NCI-H2081 (cell line): ENCODE measurements at regions not wholly inside any gene's neighbourhood (a gene's known extent, or its start where the extent isn't known, plus 50 kb on each side); places are given as distances from the start of the nearest gene placed in this dataset.
A peak's percentile ranks its signal among the peaks of the same experiment; 100 is the strongest.
"Not testable (repeated sequence)": the region's sequence is repeated elsewhere in the genome, so short reads cannot be mapped to it uniquely, and the experiment has no call there.

ENCODE experiments used
- DNase-seq, 2 experiments: peaks; one replicate each; lab custom pipeline; 2025; lab: John Stamatoyannopoulos, UW

- peak; percentile 57 to 89 for DNase-seq
Observed at GRCh38 chr15:26126070-26126469, 262.9 kb upstream of the ATP10A start.

- no peak for DNase-seq
Observed at GRCh38 chr15:26125664-26126063, 262.5 kb upstream of the ATP10A start.

GRCh38 chr15:26119322-26119721, 256.2 kb upstream of the ATP10A start:
- DNase-seq, result no peak

GRCh38 chr15:26115229-26115943, 252.3 kb upstream of the ATP10A start:
- DNase-seq, result no peak

GRCh38 chr15:26114128-26114527, 251.0 kb upstream of the ATP10A start:
- not testable (repeated sequence) for DNase-seq

GRCh38 chr15:26113296-26113695, 250.2 kb upstream of the ATP10A start:
- DNase-seq, result no peak

GRCh38 chr15:26109203-26109602, 246.1 kb upstream of the ATP10A start:
- no peak for DNase-seq

GRCh38 chr15:26106556-26106955, 243.4 kb upstream of the ATP10A start:
- no peak for DNase-seq

GRCh38 chr15:26103002-26103404, 239.9 kb upstream of the ATP10A start:
- no peak for DNase-seq

DNA sequence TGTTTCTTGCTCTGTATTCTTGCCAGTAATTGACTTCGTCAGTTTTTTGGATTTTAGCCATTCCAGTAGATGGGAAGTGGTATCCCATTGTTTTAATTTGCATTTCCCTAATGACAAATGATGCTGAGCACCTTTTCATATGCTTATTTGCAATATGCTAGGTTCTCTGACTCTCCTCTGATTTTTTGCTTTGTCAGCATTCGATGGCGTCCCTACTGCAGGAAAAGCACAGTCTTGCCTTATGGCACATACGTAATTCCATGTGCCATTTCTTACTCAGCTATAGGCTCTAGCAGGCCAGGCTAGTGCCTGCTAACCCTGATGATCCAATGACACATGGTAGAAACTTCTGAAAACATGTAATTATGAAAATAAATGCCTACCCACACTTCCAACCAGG, 239.2 kb upstream of the ATP10A start:
- DNase-seq, result no peak

GRCh38 chr15:26101443-26101842, 238.3 kb upstream of the ATP10A start:
- DNase-seq, result no peak

GRCh38 chr15:26098801-26099200, 235.7 kb upstream of the ATP10A start:
- DNase-seq, result no peak

DNA sequence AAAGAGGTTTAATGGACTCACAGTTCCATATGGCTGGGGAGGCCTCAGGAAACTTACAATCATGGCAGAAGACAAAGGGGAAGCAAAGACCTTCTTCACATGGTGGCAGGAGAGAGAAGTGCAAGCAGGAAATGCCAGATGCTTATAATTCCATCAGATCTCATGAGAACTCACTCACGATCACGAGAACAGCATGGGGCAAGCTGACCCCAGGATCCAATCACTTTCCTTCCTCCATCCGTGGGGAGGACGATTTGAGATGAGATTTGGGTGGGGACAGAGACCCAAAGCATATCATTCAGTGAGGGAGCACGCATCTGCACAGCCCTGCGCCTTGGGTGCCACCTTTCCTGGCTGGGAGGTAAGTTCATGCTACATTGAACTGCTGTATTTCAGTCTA, 234.1 kb upstream of the ATP10A start:
- no peak for DNase-seq

DNA sequence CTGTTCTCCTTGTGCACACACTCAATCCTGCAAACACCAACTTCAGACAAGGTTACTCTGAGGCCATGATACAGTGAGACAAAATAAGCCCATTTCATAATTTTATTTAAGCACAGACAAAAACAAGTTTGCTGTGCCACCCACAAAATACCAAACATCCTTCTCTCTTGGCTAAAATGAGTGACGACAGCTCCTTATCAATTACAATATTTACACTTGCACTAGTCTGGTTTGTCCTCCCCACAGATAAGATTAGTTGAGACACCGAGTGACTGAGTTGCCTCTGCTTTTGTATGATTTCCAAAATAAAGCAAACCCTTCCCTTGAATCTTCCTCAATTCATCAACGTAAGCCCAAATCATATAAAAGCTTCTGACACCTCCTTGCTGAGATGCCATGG, 233.5 kb upstream of the ATP10A start:
- DNase-seq, result no peak

DNA sequence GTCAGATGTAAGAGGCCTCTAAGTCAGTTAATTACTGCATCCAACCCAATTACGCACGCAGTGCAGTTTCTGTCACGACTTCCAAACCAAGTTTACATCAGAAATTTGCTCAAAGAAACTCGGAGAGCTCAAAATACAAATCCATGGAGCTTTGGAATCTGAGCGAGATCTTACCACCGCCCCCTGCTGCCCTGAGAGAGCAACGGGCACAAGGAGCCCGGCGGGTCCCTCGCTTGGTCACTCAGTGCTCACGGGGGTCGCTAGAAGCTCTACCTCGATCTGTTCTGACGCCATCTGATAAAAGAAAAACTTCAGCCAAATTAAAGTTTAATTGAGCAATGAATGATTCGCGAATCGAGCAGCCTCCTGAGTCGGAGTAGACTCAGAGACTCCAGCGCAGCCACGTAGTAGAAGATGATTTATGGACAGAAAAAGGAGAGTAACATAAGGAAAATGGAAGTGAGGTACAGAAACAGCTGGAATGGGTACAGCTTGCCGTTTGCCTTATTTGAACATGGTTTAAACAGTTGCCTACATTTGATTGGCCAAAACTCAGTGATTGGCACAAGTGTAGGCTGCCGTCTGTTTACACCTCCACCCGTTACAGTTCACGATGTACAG, 232.7 kb upstream of the ATP10A start:
- DNase-seq, result no peak

GRCh38 chr15:26091184-26091583, 228.1 kb upstream of the ATP10A start:
- no peak for DNase-seq

DNA sequence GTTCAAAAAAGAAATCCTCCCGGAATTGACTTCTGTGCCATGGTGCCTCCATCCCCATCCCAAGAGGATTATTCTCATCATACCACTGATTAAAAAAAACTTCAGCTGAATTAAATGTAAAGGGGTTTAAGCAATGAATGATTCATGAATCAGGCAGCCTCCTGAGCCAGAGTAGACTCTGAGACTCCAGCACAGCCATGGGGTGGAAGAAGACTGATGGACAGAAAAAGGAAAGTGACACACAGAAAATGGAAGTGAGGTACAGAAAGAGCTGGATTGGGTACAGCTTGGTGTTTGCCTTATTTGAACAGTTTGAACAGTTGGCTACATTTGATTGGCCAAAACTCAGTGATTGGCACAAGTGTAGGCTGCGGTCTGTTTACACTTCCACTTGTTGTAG, 224.8 kb upstream of the ATP10A start:
- no peak for DNase-seq

DNA sequence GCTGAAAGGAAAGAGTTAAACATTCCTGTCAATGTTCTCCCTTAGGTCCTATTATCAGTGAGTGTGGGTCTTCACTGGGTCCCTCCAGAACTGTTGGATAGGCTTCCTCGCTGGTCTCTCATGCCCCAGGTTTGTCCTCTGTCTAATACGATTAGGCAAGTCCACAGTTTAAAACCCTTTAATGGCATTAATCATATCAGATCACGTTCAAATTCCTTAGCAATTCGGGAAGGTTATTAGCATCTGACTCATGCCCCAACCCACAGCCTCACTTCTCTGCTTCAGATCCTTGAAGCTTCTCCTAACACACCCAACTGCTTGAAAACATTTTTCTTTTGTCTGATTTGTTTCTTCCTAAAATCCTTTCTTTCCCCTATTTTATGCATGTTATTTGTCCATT, 224.3 kb upstream of the ATP10A start:
- no peak for DNase-seq

DNA sequence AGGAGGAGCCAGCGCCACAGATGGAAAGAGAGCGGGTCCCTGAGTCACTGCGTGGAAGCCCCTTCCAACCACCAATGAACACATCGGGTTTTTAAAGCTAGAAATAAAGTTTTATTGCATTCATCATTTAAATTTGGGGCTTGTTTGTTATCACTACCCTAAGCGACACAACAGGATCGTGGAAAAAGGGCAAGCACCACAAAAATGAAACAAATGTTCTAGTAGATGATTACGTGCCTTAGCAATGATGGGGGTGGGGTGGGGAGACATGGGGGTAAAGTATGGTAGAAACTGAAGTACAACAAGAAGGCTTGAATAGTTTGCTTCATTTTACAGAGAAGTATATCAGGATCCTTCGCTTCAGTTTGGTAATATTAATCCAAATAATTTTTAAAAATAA, 221.6 kb upstream of the ATP10A start:
- no peak for DNase-seq

- peak in 1 of 2 experiments; percentile 9 for DNase-seq
Observed at GRCh38 chr15:26083896-26084295, 220.8 kb upstream of the ATP10A start.

- no peak for DNase-seq
Observed at GRCh38 chr15:26083457-26083856, 220.3 kb upstream of the ATP10A start.

DNA sequence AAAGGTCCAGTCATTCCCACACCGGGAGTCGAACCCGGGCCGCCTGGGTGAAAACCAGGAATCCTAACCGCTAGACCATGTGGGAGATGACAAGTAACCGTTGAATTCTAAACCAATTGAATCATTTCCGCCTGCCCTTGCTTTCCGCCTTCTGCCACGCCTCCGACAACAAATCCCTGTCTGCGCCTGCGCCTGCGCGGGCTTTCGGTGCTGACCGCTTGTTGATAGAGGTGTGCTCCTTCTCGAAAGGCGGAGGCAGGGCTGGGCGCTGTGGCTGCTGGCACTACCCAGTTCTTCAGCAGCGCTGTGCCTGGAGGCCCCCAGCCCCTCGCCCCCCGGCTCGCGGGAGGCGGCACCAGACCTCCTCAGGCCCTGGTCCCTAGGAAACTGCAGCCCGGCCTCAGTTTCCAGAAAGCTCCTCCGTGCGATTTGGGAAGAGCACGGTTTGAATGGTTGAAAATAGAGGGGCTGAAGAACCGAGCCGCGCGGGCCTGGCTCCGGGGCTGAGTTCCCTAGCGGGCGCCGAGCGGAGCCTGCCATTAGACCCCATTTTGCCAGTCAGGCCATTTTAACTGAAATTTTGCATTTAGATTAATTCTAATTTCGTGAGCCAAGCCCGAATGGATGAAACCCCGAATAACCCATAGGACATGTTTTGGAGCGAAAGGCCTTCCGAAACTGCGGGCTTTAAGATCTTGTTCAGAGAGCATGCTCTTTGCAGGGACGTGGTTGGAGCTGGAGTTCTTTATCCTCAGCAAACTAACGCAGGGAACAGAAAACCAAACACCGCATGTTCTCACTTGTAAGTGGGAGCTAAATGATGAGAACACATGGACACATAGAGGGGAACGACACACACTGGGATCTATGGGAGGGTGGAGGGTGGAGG, 219.3 kb upstream of the ATP10A start:
- DNase-seq, result peak; percentile 91 to 96

DNA sequence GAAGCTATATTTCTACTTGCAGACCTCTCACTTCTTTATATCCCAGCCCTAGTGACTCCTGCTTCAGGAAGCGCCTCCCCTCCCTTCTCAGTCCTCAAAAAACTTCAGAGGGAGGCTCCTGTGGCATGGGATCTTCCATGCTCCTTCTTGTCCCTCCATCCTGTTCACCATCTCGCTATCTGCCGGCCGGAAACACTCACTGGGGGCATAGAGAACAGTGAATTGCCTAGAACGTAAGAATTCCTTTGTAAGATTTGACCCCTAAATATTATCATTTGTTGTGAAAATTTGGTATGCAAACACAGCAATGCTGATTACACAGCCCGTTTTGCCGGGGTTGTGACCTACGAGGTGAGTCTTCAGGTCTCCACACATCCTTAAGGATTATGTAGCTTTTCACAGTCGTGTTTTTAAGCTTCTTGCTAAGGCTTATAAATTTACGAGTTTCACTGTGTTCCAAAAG, 218.7 kb upstream of the ATP10A start:
- no peak for DNase-seq
